GM21515 (cell line): ENCODE measurements at regions not wholly inside any gene's neighbourhood (a gene's known extent, or its start where the extent isn't known, plus 50 kb on each side); places are given as distances from the start of the nearest gene placed in this dataset.
"Not testable (repeated sequence)": the region's sequence is repeated elsewhere in the genome, so short reads cannot be mapped to it uniquely, and the experiment has no call there.

Experiments
- ATAC-seq: cut with Tn5 transposase; IDR thresholded peaks from one replicate; pipeline ENCODE4 v1.9.1; 2021; ENCODE audit not compliant: unreplicated experiment

- ATAC-seq, result peak; percentile 92
Observed at GRCh38 chr2:39837856-39838453, 58.9 kb upstream of the THUMPD2 start.

- no peak for ATAC-seq
Observed at GRCh38 chr2:39836638-39837037, 57.6 kb upstream of the THUMPD2 start.

GRCh38 chr2:39834426-39834825, 55.4 kb upstream of the THUMPD2 start:
- no peak for ATAC-seq

- ATAC-seq, result not testable (repeated sequence)
Observed at GRCh38 chr2:39830610-39831009, 51.6 kb upstream of the THUMPD2 start.
